ENCODE measurements at regions not wholly inside any gene's neighbourhood (a gene's known extent, or its start where the extent isn't known, plus 50 kb on each side); places are given as distances from the start of the nearest gene placed in this dataset.

DNA sequence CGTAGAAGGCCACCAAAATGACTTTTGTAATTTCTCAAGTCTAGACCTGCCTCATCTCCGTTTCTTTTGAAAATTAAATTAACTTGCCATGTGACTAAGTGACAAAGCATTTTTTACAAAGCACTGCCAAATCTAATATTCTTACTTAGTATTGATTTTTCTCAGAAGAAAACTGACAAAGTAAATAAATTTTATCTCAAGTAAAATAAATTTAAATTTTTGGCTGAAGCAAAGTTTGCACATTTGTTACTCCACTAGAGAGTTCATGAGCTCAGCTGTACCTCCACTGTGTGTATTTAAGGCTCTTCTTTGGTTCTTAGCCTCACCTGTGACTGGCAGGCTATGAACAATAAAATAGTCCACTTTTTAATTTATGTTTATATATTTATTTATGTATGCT, 441.1 kb upstream of the PCDH10 start:
- dilution Hi-C loops (cut with MboI; ENCODE audit: extremely low pct_ligation_motif_present, low sequenced_read_pairs) = no loop called here

DNA sequence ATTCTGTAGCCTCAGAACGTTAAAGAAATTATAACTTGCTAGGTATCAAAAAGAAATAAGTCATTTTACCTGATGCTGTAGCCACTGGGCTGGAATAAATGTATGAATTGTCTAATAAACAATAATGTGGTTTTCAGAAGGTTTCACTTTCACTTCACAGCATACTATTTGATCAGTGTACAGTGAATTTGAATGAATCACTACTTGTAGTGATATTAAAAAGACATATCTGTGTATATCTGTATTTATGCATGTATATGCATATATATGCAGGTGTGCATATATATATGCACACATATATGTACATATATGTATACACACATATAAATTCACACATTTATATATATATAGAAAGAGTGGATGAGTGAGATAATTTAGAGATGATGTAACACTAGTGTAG, 440.0 kb upstream of the PCDH10 start:
- H3K9me1 ChIP-seq (ENCODE audit: control insufficient read depth, extremely low read depth, insufficient read depth, low read length) = no peaks in the 10 kb centered on the region
- no peaks in the 10 kb centered on the region for H3K9me3 ChIP-seq (ENCODE audit: control insufficient read depth, low read depth, low read length)
- H3K27me3 ChIP-seq (ENCODE audit: control insufficient read depth, extremely low read depth, insufficient read depth, low read length) = no peaks in the 10 kb centered on the region
- FAIRE-seq (no peak), DNase-seq (ENCODE audit: low read depth, low spot score) (no peak)
- H3K9ac ChIP-seq (ENCODE audit: control insufficient read depth, extremely low read depth, insufficient read depth, low read length) = no peak overlapping the region
- H3K4me3 ChIP-seq (ENCODE audit: control insufficient read depth in 2 of 3, extremely low read depth in 1 of 3, insufficient read depth in 2 of 3, low read depth in 1 of 3, low read length in 3 of 3) = no peak overlapping the region
- no peak overlapping the region for H2AFZ ChIP-seq (ENCODE audit: control insufficient read depth, low read length)
- no peaks in the 10 kb centered on the region for H3K79me2 ChIP-seq (ENCODE audit: control insufficient read depth, insufficient read depth, low read length)
- no peak for TF ChIP-seq EZH2 (IDR thresholded peaks at IDR 0.05; ENCODE audit: low read length)
- TF ChIP-seq, protein P1, sequence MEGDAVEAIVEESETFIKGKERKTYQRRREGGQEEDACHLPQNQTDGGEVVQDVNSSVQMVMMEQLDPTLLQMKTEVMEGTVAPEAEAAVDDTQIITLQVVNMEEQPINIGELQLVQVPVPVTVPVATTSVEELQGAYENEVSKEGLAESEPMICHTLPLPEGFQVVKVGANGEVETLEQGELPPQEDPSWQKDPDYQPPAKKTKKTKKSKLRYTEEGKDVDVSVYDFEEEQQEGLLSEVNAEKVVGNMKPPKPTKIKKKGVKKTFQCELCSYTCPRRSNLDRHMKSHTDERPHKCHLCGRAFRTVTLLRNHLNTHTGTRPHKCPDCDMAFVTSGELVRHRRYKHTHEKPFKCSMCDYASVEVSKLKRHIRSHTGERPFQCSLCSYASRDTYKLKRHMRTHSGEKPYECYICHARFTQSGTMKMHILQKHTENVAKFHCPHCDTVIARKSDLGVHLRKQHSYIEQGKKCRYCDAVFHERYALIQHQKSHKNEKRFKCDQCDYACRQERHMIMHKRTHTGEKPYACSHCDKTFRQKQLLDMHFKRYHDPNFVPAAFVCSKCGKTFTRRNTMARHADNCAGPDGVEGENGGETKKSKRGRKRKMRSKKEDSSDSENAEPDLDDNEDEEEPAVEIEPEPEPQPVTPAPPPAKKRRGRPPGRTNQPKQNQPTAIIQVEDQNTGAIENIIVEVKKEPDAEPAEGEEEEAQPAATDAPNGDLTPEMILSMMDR (optimal IDR thresholded peaks at IDR 0.05 in 1 of 3, IDR thresholded peaks at IDR 0.05 in 1 of 3, conservative IDR thresholded peaks at IDR 0.05 in 1 of 3; ENCODE audit: extremely low read depth in 1 of 3, insufficient read depth in 2 of 3, low read length in 3 of 3) = no peak
- H3K27ac ChIP-seq (ENCODE audit: control insufficient read depth, insufficient read depth, low read length) = no peak overlapping the region
- no peaks in the 10 kb centered on the region for H3K4me1 ChIP-seq (ENCODE audit: control insufficient read depth, extremely low read depth, insufficient read depth, low read length)
- no peak overlapping the region for H3K4me2 ChIP-seq (ENCODE audit: control insufficient read depth, extremely low read depth, insufficient read depth, low read depth, low read length)
- dilution Hi-C loops (cut with MboI; ENCODE audit: extremely low pct_ligation_motif_present, low sequenced_read_pairs) = no loop called here
- H3K36me3 ChIP-seq (ENCODE audit: control insufficient read depth in 2 of 2, extremely low read depth in 1 of 2, insufficient read depth in 2 of 2, low read length in 2 of 2) = no peaks in the 10 kb centered on the region
- no peaks in the 10 kb centered on the region for H4K20me1 ChIP-seq (ENCODE audit: control insufficient read depth, extremely low read depth, insufficient read depth, low read length)

More for the DNA sequence above, 441.1 kb upstream of the PCDH10 start:
- DNase-seq (ENCODE audit: low read depth, low spot score) (no peak), FAIRE-seq (no peak)
- Histone ChIP-seq H4K20me1 (ENCODE audit: control insufficient read depth, extremely low read depth, insufficient read depth, low read length) (no peaks in the 10 kb centered on the region), H3K27ac (ENCODE audit: control insufficient read depth, insufficient read depth, low read length) (no peak overlapping the region), H3K9ac (ENCODE audit: control insufficient read depth, extremely low read depth, insufficient read depth, low read length) (no peak overlapping the region), H3K9me3 (ENCODE audit: control insufficient read depth, low read depth, low read length) (no peaks in the 10 kb centered on the region), H3K36me3 (ENCODE audit: control insufficient read depth in 2 of 2, extremely low read depth in 1 of 2, insufficient read depth in 2 of 2, low read length in 2 of 2) (no peaks in the 10 kb centered on the region), H3K4me1 (ENCODE audit: control insufficient read depth, extremely low read depth, insufficient read depth, low read length) (no peaks in the 10 kb centered on the region), H3K9me1 (ENCODE audit: control insufficient read depth, extremely low read depth, insufficient read depth, low read length) (no peaks in the 10 kb centered on the region), H3K4me2 (ENCODE audit: control insufficient read depth, extremely low read depth, insufficient read depth, low read depth, low read length) (no peak overlapping the region), H3K4me3 (ENCODE audit: control insufficient read depth in 2 of 3, extremely low read depth in 1 of 3, insufficient read depth in 2 of 3, low read depth in 1 of 3, low read length in 3 of 3) (no peak overlapping the region), H3K79me2 (ENCODE audit: control insufficient read depth, insufficient read depth, low read length) (no peaks in the 10 kb centered on the region), H2AFZ (ENCODE audit: control insufficient read depth, low read length) (no peak overlapping the region), H3K27me3 (ENCODE audit: control insufficient read depth, extremely low read depth, insufficient read depth, low read length) (no peaks in the 10 kb centered on the region)
- TF ChIP-seq, protein P1 (optimal IDR thresholded peaks at IDR 0.05 in 1 of 3, IDR thresholded peaks at IDR 0.05 in 1 of 3, conservative IDR thresholded peaks at IDR 0.05 in 1 of 3; ENCODE audit: extremely low read depth in 1 of 3, insufficient read depth in 2 of 3, low read length in 3 of 3) = no peak
- no peak for TF ChIP-seq EZH2 (IDR thresholded peaks at IDR 0.05; ENCODE audit: low read length)
